ENCODE measurements at regions not wholly inside any gene's neighbourhood (a gene's known extent, or its start where the extent isn't known, plus 50 kb on each side); places are given as distances from the start of the nearest gene placed in this dataset.
"Not testable (repeated sequence)": the region's sequence is repeated elsewhere in the genome, so short reads cannot be mapped to it uniquely, and the experiment has no call there.

- DNase-seq = no peak
Measured at GRCh38 chr10:23493711-23494110, 54.8 kb downstream of the OTUD1 start.

GRCh38 chr10:23496727-23497126 lies 57.9 kb downstream of the OTUD1 start:
- DNase-seq = no peak

DNA sequence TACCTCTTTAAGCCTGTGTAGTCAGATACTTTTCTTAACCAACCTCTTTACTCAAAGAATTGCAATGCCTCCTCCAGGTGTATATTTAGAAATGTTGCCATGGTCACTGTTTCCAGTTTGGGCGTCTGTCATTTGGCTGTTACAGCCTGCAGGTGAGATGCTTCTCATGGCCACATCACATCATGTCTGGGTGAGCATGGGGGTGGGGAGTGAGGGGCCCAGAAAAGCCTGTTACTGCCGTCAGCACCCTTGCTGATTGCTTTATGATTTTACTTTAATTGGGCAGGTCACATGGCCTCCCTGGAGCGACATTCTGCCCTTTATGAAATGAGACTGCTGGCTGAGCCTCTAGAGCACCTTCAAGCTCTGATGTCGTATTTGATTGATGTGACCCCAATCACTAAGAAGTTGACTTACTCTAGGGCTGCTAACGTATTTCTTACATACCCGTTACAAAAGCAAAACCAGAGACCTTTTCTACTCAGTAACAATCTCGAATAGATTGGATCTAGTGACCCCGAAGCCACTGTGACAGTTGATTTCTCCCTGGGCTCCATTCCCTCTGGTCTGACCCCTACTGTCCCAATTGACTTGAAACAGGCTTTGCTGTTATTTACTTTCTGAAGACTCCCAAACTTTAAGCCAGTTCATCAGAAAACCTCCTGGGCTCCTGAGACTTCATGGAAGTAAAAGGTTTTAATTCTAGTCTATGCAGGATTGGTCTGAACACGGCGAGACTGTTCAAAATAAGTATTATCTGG lies 60.7 kb downstream of the OTUD1 start:
- DNase-seq = peak in 2 of 3 experiments; percentile 70 to 91

- peak in 2 of 3 experiments; percentile 8 to 40 for DNase-seq
Measured at GRCh38 chr10:23505797-23506465, 67.1 kb downstream of the OTUD1 start.

- DNase-seq = no peak
Measured at GRCh38 chr10:23512355-23513058, 73.6 kb downstream of the OTUD1 start.

DNA sequence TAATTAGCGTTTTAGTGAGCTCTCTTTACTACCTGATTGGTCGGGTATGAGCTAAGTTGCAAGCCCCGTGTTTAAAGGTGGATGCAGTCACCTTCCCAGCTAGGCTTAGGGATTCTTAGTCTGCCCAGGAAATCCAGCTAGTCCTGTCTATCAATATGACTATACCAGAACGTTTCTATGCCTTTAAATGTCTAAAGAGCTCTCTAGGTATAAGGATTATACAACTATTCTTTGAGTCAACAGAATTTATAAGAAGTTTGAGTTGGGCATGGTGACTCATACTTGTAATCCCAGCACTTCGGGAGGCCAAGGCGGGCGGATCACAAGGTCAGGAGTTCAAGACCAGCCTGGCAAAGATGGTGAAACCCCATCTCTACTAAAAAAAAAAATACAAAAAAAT lies 74.7 kb downstream of the OTUD1 start:
- DNase-seq = not testable (repeated sequence)

- DNase-seq = no peak
Measured at GRCh38 chr10:23514321-23514720, 75.4 kb downstream of the OTUD1 start.

DNA sequence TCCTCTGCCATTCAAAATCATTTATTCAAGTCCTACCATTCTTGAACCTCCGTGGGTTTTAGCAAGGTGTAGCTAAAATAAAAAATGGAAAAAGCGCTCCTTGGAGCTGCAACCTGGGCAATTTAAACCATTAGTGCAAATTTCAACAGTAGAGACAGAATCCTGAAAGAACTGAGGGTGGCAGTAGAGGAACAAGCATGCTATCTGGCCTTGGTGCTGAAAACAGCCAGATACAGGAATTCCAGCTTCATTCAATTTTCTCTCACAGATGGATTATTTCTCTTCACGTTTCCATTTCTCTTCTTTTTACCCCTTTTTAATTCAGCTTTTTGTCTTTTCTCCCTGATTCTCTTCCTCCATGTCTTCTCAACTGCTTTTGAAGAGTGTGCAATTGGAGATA lies 77.7 kb downstream of the OTUD1 start:
- no peak for DNase-seq

GRCh38 chr10:23517155-23517554 lies 78.3 kb downstream of the OTUD1 start:
- DNase-seq = no peak

DNA sequence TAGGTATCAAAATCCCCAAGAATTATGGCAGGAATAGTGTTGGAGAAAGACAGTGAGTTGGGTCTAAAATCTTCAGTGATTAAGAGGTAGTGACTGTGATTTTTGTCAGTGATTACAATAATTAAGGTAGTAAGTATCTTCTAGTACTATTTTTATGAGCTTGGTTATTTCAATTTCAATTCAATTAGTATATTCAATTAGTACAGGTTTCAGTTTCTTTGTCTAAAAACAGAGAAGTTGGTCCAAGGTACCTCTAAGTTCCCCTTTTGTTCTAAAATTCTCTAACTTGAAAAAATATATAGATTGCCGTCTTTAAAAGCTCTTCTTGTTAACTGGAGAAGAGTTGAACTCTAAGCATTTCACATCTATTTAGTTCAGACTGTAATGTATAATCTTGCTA lies 82.9 kb downstream of the OTUD1 start:
- no peak for DNase-seq

DNA sequence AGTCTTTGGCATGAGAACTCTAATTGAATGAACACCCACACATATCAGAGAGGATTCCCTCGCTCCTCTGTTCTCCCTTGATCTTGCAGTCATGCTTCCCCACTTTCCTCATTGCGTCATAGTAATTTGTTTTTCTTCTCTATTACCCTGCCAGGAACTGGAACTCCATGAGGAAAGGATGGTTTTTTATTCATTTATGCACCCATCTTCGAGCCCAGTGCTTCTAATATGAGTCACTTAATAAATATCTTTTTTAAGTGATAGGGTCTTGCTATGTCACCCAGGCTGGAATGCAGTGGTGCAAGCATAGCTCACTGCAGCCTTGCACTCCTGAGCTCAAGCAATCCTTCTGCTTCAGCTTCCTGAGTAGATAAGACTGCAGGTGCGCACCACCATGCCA lies 83.5 kb downstream of the OTUD1 start:
- no peak for DNase-seq

DNA sequence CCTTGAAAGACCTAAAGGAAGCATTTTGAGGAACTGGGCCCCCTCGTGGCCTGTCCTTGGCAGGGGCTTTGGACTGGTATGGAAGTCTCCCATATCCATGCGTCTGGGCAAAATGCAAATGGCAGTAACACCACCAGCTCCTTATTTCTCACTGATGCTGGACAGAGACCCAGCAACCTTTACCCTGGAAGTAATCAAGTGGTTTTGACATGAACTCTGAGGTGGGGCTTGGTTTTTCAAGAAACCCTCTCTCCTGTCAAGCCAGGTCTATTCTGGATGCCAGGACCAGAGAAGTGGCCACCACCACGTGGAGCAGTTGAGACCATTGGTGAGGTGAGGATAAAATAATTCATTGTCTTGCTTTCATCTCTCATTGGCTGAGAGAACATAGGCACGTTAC lies 84.4 kb downstream of the OTUD1 start:
- no peak for DNase-seq

DNA sequence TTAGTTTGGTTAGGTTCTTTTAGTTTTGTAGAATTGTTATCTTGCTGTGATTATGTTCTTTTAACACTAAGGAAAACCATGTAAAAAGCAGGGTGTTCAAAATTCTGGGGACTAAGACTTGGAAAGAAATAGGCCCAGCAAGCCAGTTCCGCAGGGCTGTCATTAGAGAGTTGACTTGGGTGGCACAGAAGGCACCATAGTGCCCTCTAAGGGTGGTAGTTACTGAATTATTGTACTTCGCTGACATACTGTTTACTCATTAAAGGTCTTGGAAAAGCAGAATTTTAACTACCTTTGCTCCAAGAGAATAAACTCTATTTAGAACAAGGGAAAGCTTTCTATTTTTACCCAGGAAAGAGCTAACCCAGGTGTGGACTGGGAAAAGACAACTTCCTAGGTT lies 86.5 kb downstream of the OTUD1 start:
- peak in 2 of 3 experiments; percentile 26 to 69 for DNase-seq

- DNase-seq = no peak
Measured at GRCh38 chr10:23528419-23528818, 89.5 kb downstream of the OTUD1 start.

GRCh38 chr10:23529625-23530024 lies 90.8 kb downstream of the OTUD1 start:
- no peak for DNase-seq

DNA sequence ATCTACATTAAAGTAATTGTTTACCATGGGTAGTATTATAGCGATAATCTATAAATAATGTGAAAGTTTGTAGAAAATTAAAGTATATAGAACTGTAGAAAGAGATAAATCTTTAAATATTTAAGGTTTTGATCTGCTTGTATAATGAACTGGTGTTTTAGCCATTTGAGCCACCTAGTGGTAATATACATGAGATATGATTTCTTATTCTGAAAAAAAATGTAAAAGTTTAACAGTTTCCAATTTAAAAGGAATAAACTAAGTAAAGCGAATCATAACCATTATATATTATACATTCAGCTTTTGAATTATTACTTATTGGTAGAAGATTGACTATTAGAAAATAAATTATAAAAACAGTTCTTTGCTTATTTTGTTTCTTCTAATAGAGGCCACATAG lies 91.2 kb downstream of the OTUD1 start:
- DNase-seq = peak in 1 of 3 experiments; percentile 23

DNA sequence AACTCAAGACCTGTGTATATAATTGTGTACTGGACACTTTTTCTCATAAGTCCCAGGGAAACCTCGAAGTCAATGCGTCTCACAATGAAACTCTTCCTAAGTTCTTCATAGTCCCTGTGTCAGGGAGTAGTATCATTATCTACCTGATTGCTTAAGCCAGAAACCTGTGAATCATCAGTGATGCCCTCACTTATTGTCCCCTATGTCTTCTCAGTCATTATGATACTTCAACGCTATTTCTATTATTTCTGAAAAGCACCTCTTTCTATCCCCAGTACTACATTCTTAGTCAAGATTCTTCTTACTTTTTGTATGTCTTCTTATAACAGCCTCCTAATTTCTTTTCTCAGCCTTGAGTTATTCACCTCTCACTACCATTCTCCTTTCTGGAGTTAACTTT lies 94.3 kb downstream of the OTUD1 start:
- DNase-seq = no peak

GRCh38 chr10:23534326-23534725 lies 95.5 kb downstream of the OTUD1 start:
- DNase-seq = no peak

DNA sequence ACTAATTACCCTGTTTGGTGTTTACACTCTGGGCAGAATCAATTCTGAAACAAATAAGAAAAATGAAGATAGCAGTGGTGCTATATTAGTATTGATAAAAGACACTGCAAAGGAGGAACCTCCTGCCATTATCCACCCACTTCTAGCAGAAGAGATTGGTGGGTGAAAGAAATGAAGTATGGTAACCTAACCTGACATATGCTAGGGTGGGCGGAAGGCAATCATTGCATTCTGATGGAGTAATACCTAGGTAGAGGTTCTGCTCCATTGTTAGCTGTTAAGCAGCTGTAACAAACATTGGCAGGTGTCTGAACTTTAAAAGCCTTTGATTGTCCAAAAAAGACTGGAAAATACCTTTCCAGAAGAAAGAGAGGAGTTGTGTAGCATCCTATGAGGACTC lies 95.9 kb downstream of the OTUD1 start:
- no peak for DNase-seq

DNA sequence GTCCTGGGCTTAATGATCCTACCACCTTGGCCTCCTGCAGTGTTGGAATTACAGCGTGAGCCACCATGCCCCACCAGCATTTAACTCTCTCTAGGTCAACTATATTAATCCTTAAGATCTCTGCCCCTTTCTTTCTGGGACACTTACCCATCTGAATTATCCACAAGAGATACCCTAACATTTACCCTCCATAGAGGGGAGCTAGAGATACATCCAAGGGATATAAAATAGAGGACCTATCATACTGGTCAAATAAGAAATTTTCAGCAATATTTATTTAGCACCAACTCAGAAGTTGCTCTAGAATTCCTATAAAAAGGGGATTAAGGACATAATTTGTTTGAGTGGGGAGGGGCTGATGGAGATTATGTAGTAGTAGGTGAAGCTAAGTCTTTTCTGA lies 96.5 kb downstream of the OTUD1 start:
- no peak for DNase-seq

GRCh38 chr10:23538968-23539367 lies 100.1 kb downstream of the OTUD1 start:
- DNase-seq = no peak

DNA sequence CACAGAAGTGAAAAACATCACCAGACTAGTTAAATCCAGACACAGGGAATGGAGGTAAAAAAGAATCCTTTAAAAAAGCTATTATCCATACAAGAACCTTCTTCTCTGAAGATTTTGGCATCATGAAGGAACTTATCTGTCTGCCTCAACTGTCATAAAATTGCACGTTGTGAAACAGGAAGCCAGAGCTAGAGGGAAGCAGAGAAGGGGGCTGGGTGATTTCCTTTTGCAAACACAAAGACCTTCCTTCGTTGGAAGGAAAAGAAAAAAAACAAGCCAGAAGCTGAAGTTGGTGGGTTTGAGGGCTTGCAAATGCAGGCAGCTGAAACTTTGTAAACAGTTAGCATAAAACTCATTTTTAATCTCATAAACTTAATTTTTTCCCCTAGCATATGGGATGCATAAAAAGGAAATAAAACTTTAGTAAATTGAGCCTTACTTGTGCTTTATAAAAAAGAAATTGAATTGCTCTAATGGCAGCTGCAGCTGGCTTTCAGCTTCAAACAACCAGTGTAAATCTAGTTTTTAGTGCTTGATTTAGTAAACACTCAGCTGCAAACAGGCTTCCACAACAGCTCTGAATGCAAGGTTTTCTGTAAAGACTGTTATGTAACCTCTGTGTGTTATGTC lies 101.6 kb downstream of the OTUD1 start:
- DNase-seq = no peak

DNA sequence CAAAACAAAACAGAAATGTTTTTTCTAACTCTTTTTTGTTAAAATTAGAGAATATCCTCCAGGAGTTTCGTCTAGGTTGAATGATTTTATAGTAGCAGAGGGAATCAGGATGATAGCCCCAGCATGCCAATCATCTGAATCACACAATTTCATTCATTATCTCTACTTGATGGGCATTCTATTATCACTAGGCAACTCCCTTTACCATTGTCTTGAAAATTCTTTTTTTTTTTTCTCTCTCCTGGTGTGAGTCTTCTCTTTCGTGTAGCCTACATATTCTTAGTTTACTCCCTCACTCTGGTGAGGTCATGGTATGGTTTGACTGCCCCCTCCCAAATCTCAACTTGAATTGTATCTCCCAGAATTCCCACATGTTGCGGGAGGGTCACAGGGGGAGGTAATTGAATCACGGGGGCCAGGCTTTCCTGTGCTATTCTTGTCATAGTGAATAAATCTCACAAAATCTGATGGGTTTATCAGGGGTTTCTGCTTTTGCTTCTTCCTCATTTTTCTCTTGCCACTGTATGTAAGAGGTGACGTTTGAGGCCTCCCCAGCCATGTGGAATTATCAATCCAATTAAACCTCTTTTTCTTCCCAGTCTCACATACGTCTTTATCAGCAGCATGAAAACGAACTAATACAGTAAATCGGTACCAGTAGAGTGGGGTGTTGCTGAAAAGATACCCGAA lies 105.0 kb downstream of the OTUD1 start:
- DNase-seq = no peak
